Muscle of leg (tissue), 3 donors: ENCODE measurements at regions not wholly inside any gene's neighbourhood (a gene's known extent, or its start where the extent isn't known, plus 50 kb on each side); places are given as distances from the start of the nearest gene placed in this dataset.

Source experiments
- DNase-seq: peaks from one replicate; pipeline ENCODE4 v3.0.0; 2013
- H3K27ac ChIP-seq: one replicate; pipeline ENCODE4 v1.5.1; 2013; ENCODE audit warnings: mild to moderate bottlenecking, low read length, control low read depth
- H3K27me3 ChIP-seq: one replicate; pipeline ENCODE4 v1.6.1; 2013; ENCODE audit warnings: low read length; ENCODE audit not compliant: control insufficient read depth, insufficient read depth
- H3K36me3 ChIP-seq: one replicate; pipeline ENCODE4 v1.6.1; 2013; ENCODE audit warnings: low read length; ENCODE audit not compliant: control insufficient read depth, insufficient read depth
- H3K4me1 ChIP-seq: one replicate; pipeline ENCODE4 v1.6.1; 2013; ENCODE audit warnings: low read length; ENCODE audit not compliant: control insufficient read depth, insufficient read depth
- H3K4me3 ChIP-seq: one replicate; pipeline ENCODE4 v1.5.1; 2013; ENCODE audit warnings: low read length, control low read depth
- H3K9me3 ChIP-seq: replicated peaks from 2 replicates; pipeline ENCODE4 v1.6.1; 2013; ENCODE audit warnings: low read depth, low read length; ENCODE audit not compliant: control insufficient read depth
- WGBS: methylation state at CpG from one replicate; pipeline ENCODE4 v1.1.5; 2013; ENCODE audit warnings: missing lambda C conversion rate; ENCODE audit not compliant: insufficient coverage; 5-methylcytosine and 5-hydroxymethylcytosine counted together

GRCh38 chr7:34322841-34323240 lies 335.2 kb upstream of the NPSR1 start:
- no peaks in the 10 kb centered on the region for H3K9me3 ChIP-seq
- no peak overlapping the region for H3K27ac ChIP-seq
- 100% methylated on average over 1 of the region's 2 CpGs for WGBS
- H3K4me3 ChIP-seq = no peak overlapping the region
- H3K4me1 ChIP-seq = peaks cover 3% of the 10 kb centered on the region
- peaks cover 2% of the 10 kb centered on the region for H3K27me3 ChIP-seq
- no peak for DNase-seq
- no peaks in the 10 kb centered on the region for H3K36me3 ChIP-seq

- H3K4me1 ChIP-seq = no peaks in the 10 kb centered on the region
- no peak overlapping the region for H3K4me3 ChIP-seq
- H3K27ac ChIP-seq = no peak overlapping the region
- DNase-seq = no peak
- 86% methylated on average over 1 of the region's 1 CpG for WGBS
- no peaks in the 10 kb centered on the region for H3K9me3 ChIP-seq
- no peaks in the 10 kb centered on the region for H3K36me3 ChIP-seq
- no peaks in the 10 kb centered on the region for H3K27me3 ChIP-seq
Observed at GRCh38 chr7:34327681-34328080, 330.3 kb upstream of the NPSR1 start.

GRCh38 chr7:34330308-34330707 lies 327.7 kb upstream of the NPSR1 start:
- Histone ChIP-seq H3K27ac (no peak overlapping the region), H3K9me3 (no peaks in the 10 kb centered on the region), H3K4me3 (no peak overlapping the region), H3K36me3 (no peaks in the 10 kb centered on the region), H3K4me1 (no peaks in the 10 kb centered on the region), H3K27me3 (no peaks in the 10 kb centered on the region)
- 18% methylated on average over 1 of the region's 3 CpGs for whole genome bisulfite sequencing
- DNase-seq = no peak

- Histone ChIP-seq H3K9me3 (no peaks in the 10 kb centered on the region), H3K27me3 (no peaks in the 10 kb centered on the region), H3K4me3 (no peak overlapping the region), H3K36me3 (no peaks in the 10 kb centered on the region), H3K27ac (no peak overlapping the region), H3K4me1 (no peaks in the 10 kb centered on the region)
- 83% methylated on average over 1 of the region's 2 CpGs for WGBS
- no peak for DNase-seq
Observed at GRCh38 chr7:34331102-34331501, 326.9 kb upstream of the NPSR1 start.

- Histone ChIP-seq H3K9me3 (no peaks in the 10 kb centered on the region), H3K4me1 (no peaks in the 10 kb centered on the region), H3K4me3 (no peak overlapping the region), H3K27me3 (no peaks in the 10 kb centered on the region), H3K27ac (no peak overlapping the region), H3K36me3 (no peaks in the 10 kb centered on the region)
- no peak for DNase-seq
- 83% methylated on average over 1 of the region's 4 CpGs for WGBS
Observed at GRCh38 chr7:34332006-34332405, 326.0 kb upstream of the NPSR1 start.

GRCh38 chr7:34333184-34333583 lies 324.8 kb upstream of the NPSR1 start:
- no peaks in the 10 kb centered on the region for H3K27me3 ChIP-seq
- no peak overlapping the region for H3K4me3 ChIP-seq
- no peak overlapping the region for H3K27ac ChIP-seq
- no peak for DNase-seq
- H3K4me1 ChIP-seq = no peaks in the 10 kb centered on the region
- 86% methylated on average over 1 of the region's 2 CpGs for WGBS
- no peaks in the 10 kb centered on the region for H3K9me3 ChIP-seq
- no peaks in the 10 kb centered on the region for H3K36me3 ChIP-seq

GRCh38 chr7:34333925-34334324 lies 324.1 kb upstream of the NPSR1 start:
- no peak for DNase-seq
- no peak overlapping the region for H3K27ac ChIP-seq
- no peaks in the 10 kb centered on the region for H3K4me1 ChIP-seq
- H3K36me3 ChIP-seq = no peaks in the 10 kb centered on the region
- no peak overlapping the region for H3K4me3 ChIP-seq
- H3K27me3 ChIP-seq = no peaks in the 10 kb centered on the region
- no peaks in the 10 kb centered on the region for H3K9me3 ChIP-seq
- WGBS = 58% methylated on average over 2 of the region's 4 CpGs

- H3K9me3 ChIP-seq = no peaks in the 10 kb centered on the region
- H3K4me1 ChIP-seq = no peaks in the 10 kb centered on the region
- WGBS = no CpG with 5 or more reads among the region's 1 CpG
- H3K4me3 ChIP-seq = no peak overlapping the region
- H3K36me3 ChIP-seq = no peaks in the 10 kb centered on the region
- no peak for DNase-seq
- H3K27ac ChIP-seq = no peak overlapping the region
- H3K27me3 ChIP-seq = no peaks in the 10 kb centered on the region
Observed at GRCh38 chr7:34337163-34337562, 320.9 kb upstream of the NPSR1 start.

GRCh38 chr7:34338961-34339526 lies 319.0 kb upstream of the NPSR1 start:
- no peaks in the 10 kb centered on the region for H3K36me3 ChIP-seq
- H3K27ac ChIP-seq = no peak overlapping the region
- no peak for DNase-seq
- no peaks in the 10 kb centered on the region for H3K9me3 ChIP-seq
- no peaks in the 10 kb centered on the region for H3K4me1 ChIP-seq
- H3K4me3 ChIP-seq = no peak overlapping the region
- 73% methylated on average over 3 of the region's 3 CpGs for WGBS
- H3K27me3 ChIP-seq = no peaks in the 10 kb centered on the region

GRCh38 chr7:34341326-34341725 lies 316.7 kb upstream of the NPSR1 start:
- H3K27ac ChIP-seq = no peak overlapping the region
- no CpG with 5 or more reads among the region's 2 CpGs for WGBS
- no peaks in the 10 kb centered on the region for H3K4me1 ChIP-seq
- no peaks in the 10 kb centered on the region for H3K36me3 ChIP-seq
- no peaks in the 10 kb centered on the region for H3K27me3 ChIP-seq
- no peak overlapping the region for H3K4me3 ChIP-seq
- no peak for DNase-seq
- H3K9me3 ChIP-seq = no peaks in the 10 kb centered on the region

GRCh38 chr7:34342387-34342786 lies 315.6 kb upstream of the NPSR1 start:
- no peaks in the 10 kb centered on the region for H3K4me1 ChIP-seq
- H3K36me3 ChIP-seq = no peaks in the 10 kb centered on the region
- H3K27ac ChIP-seq = no peak overlapping the region
- no peaks in the 10 kb centered on the region for H3K27me3 ChIP-seq
- WGBS = 100% methylated on average over 1 of the region's 1 CpG
- no peaks in the 10 kb centered on the region for H3K9me3 ChIP-seq
- no peak for DNase-seq
- H3K4me3 ChIP-seq = no peak overlapping the region
